K562 (cell line): ENCODE measurements at regions not wholly inside any gene's neighbourhood (a gene's known extent, or its start where the extent isn't known, plus 50 kb on each side); places are given as distances from the start of the nearest gene placed in this dataset.

ENCODE experiments used
- CBFB ChIP-seq: sonication (generic); formaldehyde crosslinking; IDR thresholded peaks from 2 replicates; pipeline ENCODE4 v1.4.0; 2020; ENCODE audit warnings: mild to moderate bottlenecking, missing genetic modification reagents
- CTCF ChIP-seq, 3 experiments: IDR thresholded peaks in 2 of 3; conservative IDR thresholded peaks in 1 of 3; 2 replicates each; pipeline ENCODE4 v1.5.1; 2011 to 2012; ENCODE audit warnings: low read length in 3 of 3, mild to moderate bottlenecking in 3 of 3, control low read depth in 2 of 3, improper control_type of control experiment in 1 of 3, inconsistent platforms in 1 of 3, low read depth in 1 of 3, mixed read lengths in 1 of 3, moderate library complexity in 1 of 3; ENCODE audit not compliant: insufficient read depth in 2 of 3
- KDM1A ChIP-seq, 2 experiments: fragments of 450-650 bp; IDR thresholded peaks; 2 replicates each; pipeline ENCODE4 v1.6.1; 2016; ENCODE audit warnings: mild to moderate bottlenecking in 2 of 2
- MXD1 ChIP-seq: fragments of 250-450 bp; sonication (Bioruptor Pico); IDR thresholded peaks from 2 replicates; pipeline ENCODE4 v1.8.0; 2021; ENCODE audit warnings: borderline replicate concordance, mild to moderate bottlenecking, moderate library complexity; ENCODE audit not compliant: poor library complexity, severe bottlenecking
- NFIC ChIP-seq: fragments of 450-650 bp; IDR thresholded peaks from 2 replicates; pipeline ENCODE4 v1.6.1; 2017; ENCODE audit warnings: mild to moderate bottlenecking, inconsistent platforms
- NR2C2 ChIP-seq, 2 experiments: fragments of 200-800 bp in 1 of 2; sonication (Bioruptor generic) in 1 of 2; sonication (generic) in 1 of 2; formaldehyde crosslinking in 1 of 2; IDR thresholded peaks; 2 replicates each; pipeline versions ENCODE4 v1.6.1 to v1.8.0; 2016 to 2022; ENCODE audit warnings: mild to moderate bottlenecking in 1 of 2, missing compliant biosample characterization in 1 of 2, missing genetic modification characterization in 1 of 2, missing genetic modification reagents in 1 of 2

GRCh38 chr2:238702276-238703052 is 145.4 kb upstream of the TWIST2 start:
- TF ChIP-seq NFIC (no peak), NR2C2 (CRISPR knock-in tag; IDR thresholded peaks at IDR 0.05) (no peak), NR2C2 (tag; IDR thresholded peaks at IDR 0.05) (no peak), CTCF (IDR thresholded peaks at IDR 0.05 in 2 of 3, conservative IDR thresholded peaks at IDR 0.05 in 1 of 3; ENCODE audit: insufficient read depth in 2 of 3, low read depth in 1 of 3, low read length in 3 of 3) (no peak), MXD1 (CRISPR knock-in tag) (no peak), KDM1A (IDR thresholded peaks at IDR 0.05) (no peak), CBFB (CRISPR knock-in tag) (no peak)
